Heart left ventricle (tissue), 13 donors: ENCODE measurements at regions not wholly inside any gene's neighbourhood (a gene's known extent, or its start where the extent isn't known, plus 50 kb on each side); places are given as distances from the start of the nearest gene placed in this dataset.

ENCODE experiments used
- POLR2A ChIP-seq, 2 donors: fragments of 450-650 bp; IDR thresholded peaks; one replicate each; pipeline ENCODE4 v1.6.1; 2017; ENCODE audit warnings: antibody characterized with exemption in 2 of 2, mild to moderate bottlenecking in 2 of 2, moderate library complexity in 2 of 2
- TF ChIP-seq, protein P1 (sequence below), 12 donors: fragments of 200-600 bp; sonication (generic) in 4 of 12; IDR thresholded peaks; one replicate each; pipeline versions ENCODE4 v1.5.0 to v1.8.0; 2018 to 2022; ENCODE audit warnings: antibody characterized with exemption in 12 of 12, mild to moderate bottlenecking in 5 of 12
- donor health status: ischemic (EF 13 %, LVEDD 7.1; RV severe dilation, severe dysfunction).
- donor health status: DM: no; HTN: yes; CAD: no.
- donor health status: DM: no; HTN: no; CAD: no.
- donor health status: ischemic (EF 25% LVEDD 6.9; RV normal size, moderate dysfunction).
- donor health status: ischemic (EF 25% LVEDD 5.7; RV mildly dilated, moderate dysfunction).
- donor health status: ischemic (EF 35%, LVEDD 5.7; RV mildly dilated, moderate dysfunction).
- donor health status: nonischemic (EF 11% LVEDD 7.7; RV severe dilation, severe dysfunction).
- donor health status: DM: yes; HTN: yes; CAD: no.
- donor health status: PGD.
- donor health status: ischemic (EF 29% LVEDD 5.4; RV normal size, mild dysfunction).
- donor health status: nonischemic (EF 23%, LVEDD 6.1; RV moderate dilation, normal function).

DNA sequence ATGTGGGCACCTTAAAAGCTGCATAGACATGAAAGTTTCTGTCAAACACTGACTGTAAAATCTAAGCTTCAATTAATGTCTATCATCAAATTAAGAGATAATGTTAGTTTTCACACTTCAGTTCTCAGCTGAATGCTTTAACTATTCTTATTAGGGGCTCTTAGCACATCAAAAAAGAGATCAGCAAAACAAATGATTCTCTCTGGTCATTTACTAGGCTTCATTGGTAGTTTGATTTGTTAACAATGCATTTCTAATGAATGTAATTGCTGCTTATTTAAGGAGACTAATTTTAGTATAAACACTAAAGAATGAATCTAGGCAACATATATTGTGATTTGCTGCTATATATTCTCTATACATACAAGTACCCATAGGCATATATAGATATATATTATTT, 1182.0 kb downstream of the MAT2B start:
- no peak for TF ChIP-seq POLR2A (IDR thresholded peaks at IDR 0.05)
- TF ChIP-seq, protein P1, sequence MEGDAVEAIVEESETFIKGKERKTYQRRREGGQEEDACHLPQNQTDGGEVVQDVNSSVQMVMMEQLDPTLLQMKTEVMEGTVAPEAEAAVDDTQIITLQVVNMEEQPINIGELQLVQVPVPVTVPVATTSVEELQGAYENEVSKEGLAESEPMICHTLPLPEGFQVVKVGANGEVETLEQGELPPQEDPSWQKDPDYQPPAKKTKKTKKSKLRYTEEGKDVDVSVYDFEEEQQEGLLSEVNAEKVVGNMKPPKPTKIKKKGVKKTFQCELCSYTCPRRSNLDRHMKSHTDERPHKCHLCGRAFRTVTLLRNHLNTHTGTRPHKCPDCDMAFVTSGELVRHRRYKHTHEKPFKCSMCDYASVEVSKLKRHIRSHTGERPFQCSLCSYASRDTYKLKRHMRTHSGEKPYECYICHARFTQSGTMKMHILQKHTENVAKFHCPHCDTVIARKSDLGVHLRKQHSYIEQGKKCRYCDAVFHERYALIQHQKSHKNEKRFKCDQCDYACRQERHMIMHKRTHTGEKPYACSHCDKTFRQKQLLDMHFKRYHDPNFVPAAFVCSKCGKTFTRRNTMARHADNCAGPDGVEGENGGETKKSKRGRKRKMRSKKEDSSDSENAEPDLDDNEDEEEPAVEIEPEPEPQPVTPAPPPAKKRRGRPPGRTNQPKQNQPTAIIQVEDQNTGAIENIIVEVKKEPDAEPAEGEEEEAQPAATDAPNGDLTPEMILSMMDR (IDR thresholded peaks at IDR 0.05): no peak
